Ovary (tissue), 3 donors: ENCODE measurements at regions not wholly inside any gene's neighbourhood (a gene's known extent, or its start where the extent isn't known, plus 50 kb on each side); places are given as distances from the start of the nearest gene placed in this dataset.

Experiments
- EP300 ChIP-seq: sonication (generic); formaldehyde crosslinking; IDR thresholded peaks from one replicate; pipeline ENCODE4 v1.6.1; 2017; ENCODE audit warnings: antibody characterized with exemption
- POLR2A ChIP-seq: fragments of 450-650 bp; IDR thresholded peaks from one replicate; pipeline ENCODE4 v1.6.1; 2017; ENCODE audit warnings: antibody characterized with exemption, mild to moderate bottlenecking, moderate library complexity
- TF ChIP-seq, protein P1 (sequence below), 3 donors: fragments of 450-650 bp in 2 of 3; fragments of 200-600 bp in 1 of 3; IDR thresholded peaks; one replicate each; pipeline versions ENCODE4 v1.5.1 to v1.8.0; 2016 to 2022; ENCODE audit warnings: antibody characterized with exemption in 3 of 3, mild to moderate bottlenecking in 1 of 3
- donor health status: DM: no; HTN: no; CAD: no.

DNA sequence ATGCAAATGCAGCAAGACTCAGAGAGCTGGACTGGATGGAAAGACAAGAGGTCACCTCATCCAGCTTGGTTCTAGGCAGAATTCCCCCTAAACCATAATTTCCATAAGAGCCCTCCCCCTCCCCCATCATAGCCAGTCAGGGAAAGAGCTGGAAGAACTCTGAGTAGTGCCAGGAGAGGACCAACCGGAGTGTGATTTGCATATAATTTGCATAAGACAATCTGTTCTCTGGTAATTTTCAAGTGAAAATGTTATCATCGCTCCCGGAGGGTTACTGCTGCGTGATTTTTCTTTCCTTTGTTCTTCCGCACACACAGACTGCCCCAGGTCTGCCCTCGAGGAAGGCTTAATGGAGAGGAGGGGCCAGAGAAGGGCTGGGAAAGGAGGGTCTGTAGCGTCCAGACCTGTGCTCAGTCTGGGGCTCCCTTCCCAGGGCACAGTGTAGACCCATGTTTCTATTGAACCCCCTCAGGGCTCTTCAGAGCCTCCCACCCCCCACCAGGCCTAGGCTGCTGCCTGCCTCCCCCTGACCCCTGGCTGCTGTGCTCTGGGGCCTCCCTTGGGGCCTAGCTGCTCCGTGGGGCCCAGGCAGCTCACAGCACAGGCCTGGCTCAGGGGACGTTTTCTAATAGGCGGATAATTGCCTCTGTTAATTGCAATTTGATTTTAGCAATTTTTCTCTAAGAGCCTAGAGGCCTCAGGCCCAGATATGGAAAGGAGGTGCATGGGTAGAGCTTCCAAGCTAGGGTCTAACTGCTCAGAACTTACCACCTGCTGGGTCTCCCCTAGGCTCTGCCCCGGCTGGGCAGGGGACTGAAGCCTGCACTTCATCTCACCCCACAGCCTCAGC lies 90.4 kb upstream of the PJA1 start:
- TF ChIP-seq, protein P1, sequence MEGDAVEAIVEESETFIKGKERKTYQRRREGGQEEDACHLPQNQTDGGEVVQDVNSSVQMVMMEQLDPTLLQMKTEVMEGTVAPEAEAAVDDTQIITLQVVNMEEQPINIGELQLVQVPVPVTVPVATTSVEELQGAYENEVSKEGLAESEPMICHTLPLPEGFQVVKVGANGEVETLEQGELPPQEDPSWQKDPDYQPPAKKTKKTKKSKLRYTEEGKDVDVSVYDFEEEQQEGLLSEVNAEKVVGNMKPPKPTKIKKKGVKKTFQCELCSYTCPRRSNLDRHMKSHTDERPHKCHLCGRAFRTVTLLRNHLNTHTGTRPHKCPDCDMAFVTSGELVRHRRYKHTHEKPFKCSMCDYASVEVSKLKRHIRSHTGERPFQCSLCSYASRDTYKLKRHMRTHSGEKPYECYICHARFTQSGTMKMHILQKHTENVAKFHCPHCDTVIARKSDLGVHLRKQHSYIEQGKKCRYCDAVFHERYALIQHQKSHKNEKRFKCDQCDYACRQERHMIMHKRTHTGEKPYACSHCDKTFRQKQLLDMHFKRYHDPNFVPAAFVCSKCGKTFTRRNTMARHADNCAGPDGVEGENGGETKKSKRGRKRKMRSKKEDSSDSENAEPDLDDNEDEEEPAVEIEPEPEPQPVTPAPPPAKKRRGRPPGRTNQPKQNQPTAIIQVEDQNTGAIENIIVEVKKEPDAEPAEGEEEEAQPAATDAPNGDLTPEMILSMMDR (IDR thresholded peaks at IDR 0.05): no peak
- no peak for TF ChIP-seq POLR2A
- no peak for TF ChIP-seq EP300
